ENCODE measurements at regions not wholly inside any gene's neighbourhood (a gene's known extent, or its start where the extent isn't known, plus 50 kb on each side); places are given as distances from the start of the nearest gene placed in this dataset.

DNA sequence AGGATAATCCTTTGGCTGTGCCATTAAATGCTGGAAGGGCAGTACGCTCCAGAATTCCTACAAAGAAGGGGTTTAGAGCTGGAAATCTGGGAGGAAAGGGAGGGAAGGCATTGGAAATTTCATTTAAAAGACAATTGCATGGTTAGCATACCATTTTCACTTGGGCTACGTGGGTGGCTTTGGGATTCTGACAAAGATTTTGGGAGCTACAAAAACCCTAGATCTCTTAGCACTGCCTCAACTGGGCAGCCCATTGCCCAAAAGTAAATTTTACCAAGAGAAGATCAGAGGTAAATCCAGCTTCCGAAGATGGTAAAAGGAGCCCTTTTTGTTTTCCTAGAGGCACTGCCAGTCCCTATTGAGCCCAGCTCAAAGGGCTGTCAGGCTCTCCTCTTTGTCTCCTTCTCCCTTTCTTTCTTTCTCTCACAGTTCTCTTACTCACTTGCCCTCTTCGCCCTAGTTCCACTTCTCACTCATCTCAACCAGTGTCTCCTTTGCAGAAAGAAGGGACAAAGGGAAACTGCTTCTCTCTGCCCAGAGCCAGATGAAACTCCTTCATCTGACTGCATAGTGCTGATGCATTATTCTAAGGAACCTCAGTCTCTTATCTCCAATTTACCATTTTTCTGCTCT lies 125.4 kb upstream of the PLEKHA5 start:
- no peak for TF ChIP-seq CTCF (IDR thresholded peaks at IDR 0.05)
- no peak for TF ChIP-seq EP300 (IDR thresholded peaks at IDR 0.05)

Data from stomach (tissue), 4 donors.